HFF-Myc (cell line): ENCODE measurements at regions not wholly inside any gene's neighbourhood (a gene's known extent, or its start where the extent isn't known, plus 50 kb on each side); places are given as distances from the start of the nearest gene placed in this dataset.

Experiments used
- DNase-seq: peaks from one replicate; pipeline ENCODE4 v3.0.0-alpha.2; 2011; ENCODE audit warnings: low read depth; ENCODE audit errors: extremely low read depth
- H3K4me3 ChIP-seq: replicated peaks from 2 replicates; pipeline ENCODE4 v1.5.1; 2011; ENCODE audit warnings: low read depth, mild to moderate bottlenecking, control low read depth, low read length
- CTCF ChIP-seq: IDR thresholded peaks from 2 replicates; pipeline ENCODE4 v1.5.1; 2012; ENCODE audit warnings: mild to moderate bottlenecking, low read depth, low read length, control low read depth; ENCODE audit errors: missing control alignments

- no peak for DNase-seq
- H3K4me3 ChIP-seq, result no peak overlapping the region
- no peak for TF ChIP-seq CTCF
Measured at GRCh38 chr3:27653803-27654558, 68.1 kb downstream of the EOMES start.

GRCh38 chr3:27649277-27649676 lies 72.8 kb downstream of the EOMES start:
- no peak for DNase-seq
- no peak for TF ChIP-seq CTCF
- no peak overlapping the region for H3K4me3 ChIP-seq

- TF ChIP-seq CTCF, result no peak
- no peak for DNase-seq
- H3K4me3 ChIP-seq, result no peak overlapping the region
Measured at GRCh38 chr3:27646896-27647295, 75.2 kb downstream of the EOMES start.

GRCh38 chr3:27644941-27645340 lies 77.2 kb downstream of the EOMES start:
- no peak for TF ChIP-seq CTCF
- H3K4me3 ChIP-seq, result no peak overlapping the region
- DNase-seq, result no peak

GRCh38 chr3:27643355-27643754 lies 78.8 kb downstream of the EOMES start:
- TF ChIP-seq CTCF, result no peak
- no peak for DNase-seq
- no peak overlapping the region for H3K4me3 ChIP-seq

GRCh38 chr3:27642796-27643195 lies 79.3 kb downstream of the EOMES start:
- no peak for DNase-seq
- TF ChIP-seq CTCF, result no peak
- no peak overlapping the region for H3K4me3 ChIP-seq
